ENCODE measurements at regions not wholly inside any gene's neighbourhood (a gene's known extent, or its start where the extent isn't known, plus 50 kb on each side); places are given as distances from the start of the nearest gene placed in this dataset.

GRCh38 chr6:81436990-81437389, 315.5 kb downstream of the TENT5A start:
- POLR2A ChIA-PET (ENCODE audit: low non-redundant PET): no interaction called here
- no peaks in the 10 kb centered on the region for H3K4me1 ChIP-seq (ENCODE audit: insufficient read depth, low read length, poor library complexity, severe bottlenecking)
- H3K27ac ChIP-seq (ENCODE audit: low read depth, low read length, poor library complexity, severe bottlenecking): no peak overlapping the region
- intact Hi-C loops (cut with micrococcal nuclease; ENCODE audit: unreplicated experiment): no loop called here
- no peaks in the 10 kb centered on the region for H3K36me3 ChIP-seq (ENCODE audit: insufficient read depth, low read length, poor library complexity, severe bottlenecking)
- no TSS peak for BruUV-seq (replicated peaks)
- TF ChIP-seq, protein P1, sequence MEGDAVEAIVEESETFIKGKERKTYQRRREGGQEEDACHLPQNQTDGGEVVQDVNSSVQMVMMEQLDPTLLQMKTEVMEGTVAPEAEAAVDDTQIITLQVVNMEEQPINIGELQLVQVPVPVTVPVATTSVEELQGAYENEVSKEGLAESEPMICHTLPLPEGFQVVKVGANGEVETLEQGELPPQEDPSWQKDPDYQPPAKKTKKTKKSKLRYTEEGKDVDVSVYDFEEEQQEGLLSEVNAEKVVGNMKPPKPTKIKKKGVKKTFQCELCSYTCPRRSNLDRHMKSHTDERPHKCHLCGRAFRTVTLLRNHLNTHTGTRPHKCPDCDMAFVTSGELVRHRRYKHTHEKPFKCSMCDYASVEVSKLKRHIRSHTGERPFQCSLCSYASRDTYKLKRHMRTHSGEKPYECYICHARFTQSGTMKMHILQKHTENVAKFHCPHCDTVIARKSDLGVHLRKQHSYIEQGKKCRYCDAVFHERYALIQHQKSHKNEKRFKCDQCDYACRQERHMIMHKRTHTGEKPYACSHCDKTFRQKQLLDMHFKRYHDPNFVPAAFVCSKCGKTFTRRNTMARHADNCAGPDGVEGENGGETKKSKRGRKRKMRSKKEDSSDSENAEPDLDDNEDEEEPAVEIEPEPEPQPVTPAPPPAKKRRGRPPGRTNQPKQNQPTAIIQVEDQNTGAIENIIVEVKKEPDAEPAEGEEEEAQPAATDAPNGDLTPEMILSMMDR (conservative IDR thresholded peaks at IDR 0.05; ENCODE audit: low read depth, low read length): no peak
- no peak for TF ChIP-seq EZH2 (IDR thresholded peaks at IDR 0.05; ENCODE audit: borderline replicate concordance, low read depth, low read length, poor library complexity, severe bottlenecking)
- H3K4me3 ChIP-seq (ENCODE audit: low read depth, low read length, poor library complexity, severe bottlenecking): no peak overlapping the region
- H3K27me3 ChIP-seq (replicated peaks; ENCODE audit: insufficient read depth, low read depth, low read length, poor library complexity): no peaks in the 10 kb centered on the region
- DNase-seq (ENCODE audit: low spot score): no peak
- peaks cover 5% of the 10 kb centered on the region for H3K9me3 ChIP-seq (ENCODE audit: low read depth, low read length, poor library complexity, severe bottlenecking)
- CTCF ChIA-PET: no interaction called here

GRCh38 chr6:81413306-81413705, 339.2 kb downstream of the TENT5A start:
- no TSS peak for BruUV-seq (replicated peaks)
- POLR2A ChIA-PET (ENCODE audit: low non-redundant PET): no interaction called here
- peak; percentile 24 for DNase-seq (ENCODE audit: low spot score)
- Histone ChIP-seq H3K9me3 (ENCODE audit: low read depth, low read length, poor library complexity, severe bottlenecking) (no peaks in the 10 kb centered on the region), H3K27me3 (replicated peaks; ENCODE audit: insufficient read depth, low read depth, low read length, poor library complexity) (no peaks in the 10 kb centered on the region), H3K4me1 (ENCODE audit: insufficient read depth, low read length, poor library complexity, severe bottlenecking) (no peaks in the 10 kb centered on the region), H3K36me3 (ENCODE audit: insufficient read depth, low read length, poor library complexity, severe bottlenecking) (no peaks in the 10 kb centered on the region), H3K27ac (ENCODE audit: low read depth, low read length, poor library complexity, severe bottlenecking) (no peak overlapping the region), H3K4me3 (ENCODE audit: low read depth, low read length, poor library complexity, severe bottlenecking) (no peak overlapping the region)
- intact Hi-C loops (cut with micrococcal nuclease; ENCODE audit: unreplicated experiment): no loop called here
- CTCF ChIA-PET: no interaction called here
- no peak for TF ChIP-seq EZH2 (IDR thresholded peaks at IDR 0.05; ENCODE audit: borderline replicate concordance, low read depth, low read length, poor library complexity, severe bottlenecking)
- TF ChIP-seq, protein P1 (conservative IDR thresholded peaks at IDR 0.05; ENCODE audit: low read depth, low read length): no peak

GRCh38 chr6:81401970-81402690, 350.4 kb downstream of the TENT5A start:
- CTCF ChIA-PET: no interaction called here
- no peak for TF ChIP-seq EZH2 (IDR thresholded peaks at IDR 0.05; ENCODE audit: borderline replicate concordance, low read depth, low read length, poor library complexity, severe bottlenecking)
- TF ChIP-seq, protein P1 (conservative IDR thresholded peaks at IDR 0.05; ENCODE audit: low read depth, low read length): no peak
- H3K9me3 ChIP-seq (ENCODE audit: low read depth, low read length, poor library complexity, severe bottlenecking): no peaks in the 10 kb centered on the region
- H3K27ac ChIP-seq (ENCODE audit: low read depth, low read length, poor library complexity, severe bottlenecking): no peak overlapping the region
- intact Hi-C loops (cut with micrococcal nuclease; ENCODE audit: unreplicated experiment): no loop called here
- no peaks in the 10 kb centered on the region for H3K27me3 ChIP-seq (replicated peaks; ENCODE audit: insufficient read depth, low read depth, low read length, poor library complexity)
- POLR2A ChIA-PET (ENCODE audit: low non-redundant PET): no interaction called here
- DNase-seq (ENCODE audit: low spot score): no peak
- BruUV-seq (replicated peaks): no TSS peak
- H3K4me1 ChIP-seq (ENCODE audit: insufficient read depth, low read length, poor library complexity, severe bottlenecking): no peaks in the 10 kb centered on the region
- no peak overlapping the region for H3K4me3 ChIP-seq (ENCODE audit: low read depth, low read length, poor library complexity, severe bottlenecking)
- no peaks in the 10 kb centered on the region for H3K36me3 ChIP-seq (ENCODE audit: insufficient read depth, low read length, poor library complexity, severe bottlenecking)
